ENCODE measurements at regions not wholly inside any gene's neighbourhood (a gene's known extent, or its start where the extent isn't known, plus 50 kb on each side); places are given as distances from the start of the nearest gene placed in this dataset.
"Not testable (repeated sequence)": the region's sequence is repeated elsewhere in the genome, so short reads cannot be mapped to it uniquely, and the experiment has no call there.

GRCh38 chr6:168186018-168186417, 107.0 kb upstream of the FRMD1 start:
- TF ChIP-seq CTCF (IDR thresholded peaks at IDR 0.05; ENCODE audit: low read depth, low read length); EZH2phosphoT487 (IDR thresholded peaks at IDR 0.05; ENCODE audit: low read depth): not testable (repeated sequence)
